Heart left ventricle (tissue), 13 donors: ENCODE measurements at regions not wholly inside any gene's neighbourhood (a gene's known extent, or its start where the extent isn't known, plus 50 kb on each side); places are given as distances from the start of the nearest gene placed in this dataset.

ENCODE experiments used
- POLR2A ChIP-seq, 2 donors: fragments of 450-650 bp; IDR thresholded peaks; one replicate each; pipeline ENCODE4 v1.6.1; 2017; ENCODE audit warnings: antibody characterized with exemption in 2 of 2, mild to moderate bottlenecking in 2 of 2, moderate library complexity in 2 of 2
- TF ChIP-seq, protein P1 (sequence below), 12 donors: fragments of 200-600 bp; sonication (generic) in 4 of 12; IDR thresholded peaks; one replicate each; pipeline versions ENCODE4 v1.5.0 to v1.8.0; 2018 to 2022; ENCODE audit warnings: antibody characterized with exemption in 12 of 12, mild to moderate bottlenecking in 5 of 12
- donor health status: ischemic (EF 13 %, LVEDD 7.1; RV severe dilation, severe dysfunction).
- donor health status: DM: no; HTN: yes; CAD: no.
- donor health status: DM: no; HTN: no; CAD: no.
- donor health status: ischemic (EF 25% LVEDD 6.9; RV normal size, moderate dysfunction).
- donor health status: ischemic (EF 25% LVEDD 5.7; RV mildly dilated, moderate dysfunction).
- donor health status: ischemic (EF 35%, LVEDD 5.7; RV mildly dilated, moderate dysfunction).
- donor health status: nonischemic (EF 11% LVEDD 7.7; RV severe dilation, severe dysfunction).
- donor health status: DM: yes; HTN: yes; CAD: no.
- donor health status: PGD.
- donor health status: ischemic (EF 29% LVEDD 5.4; RV normal size, mild dysfunction).
- donor health status: nonischemic (EF 23%, LVEDD 6.1; RV moderate dilation, normal function).

DNA sequence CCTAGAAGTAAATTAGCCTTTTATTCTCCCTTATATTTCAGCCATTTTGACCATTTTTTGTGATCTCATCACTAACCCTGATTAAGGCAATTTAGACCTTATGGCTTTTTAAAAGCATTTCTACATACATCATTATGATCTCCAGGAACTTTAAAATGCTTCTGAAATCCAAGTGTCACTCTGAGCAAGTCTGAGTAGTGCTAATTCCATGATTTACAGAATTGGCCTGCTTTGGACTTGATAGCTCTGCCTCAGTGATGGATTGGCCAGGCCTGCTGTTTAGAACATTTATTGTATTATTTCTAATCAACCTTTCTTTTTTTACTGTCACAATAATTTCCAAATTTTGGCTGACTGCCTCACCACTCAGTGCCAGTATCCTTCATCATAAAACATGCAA lies 116.4 kb downstream of the KCNA4 start:
- TF ChIP-seq, protein P1, sequence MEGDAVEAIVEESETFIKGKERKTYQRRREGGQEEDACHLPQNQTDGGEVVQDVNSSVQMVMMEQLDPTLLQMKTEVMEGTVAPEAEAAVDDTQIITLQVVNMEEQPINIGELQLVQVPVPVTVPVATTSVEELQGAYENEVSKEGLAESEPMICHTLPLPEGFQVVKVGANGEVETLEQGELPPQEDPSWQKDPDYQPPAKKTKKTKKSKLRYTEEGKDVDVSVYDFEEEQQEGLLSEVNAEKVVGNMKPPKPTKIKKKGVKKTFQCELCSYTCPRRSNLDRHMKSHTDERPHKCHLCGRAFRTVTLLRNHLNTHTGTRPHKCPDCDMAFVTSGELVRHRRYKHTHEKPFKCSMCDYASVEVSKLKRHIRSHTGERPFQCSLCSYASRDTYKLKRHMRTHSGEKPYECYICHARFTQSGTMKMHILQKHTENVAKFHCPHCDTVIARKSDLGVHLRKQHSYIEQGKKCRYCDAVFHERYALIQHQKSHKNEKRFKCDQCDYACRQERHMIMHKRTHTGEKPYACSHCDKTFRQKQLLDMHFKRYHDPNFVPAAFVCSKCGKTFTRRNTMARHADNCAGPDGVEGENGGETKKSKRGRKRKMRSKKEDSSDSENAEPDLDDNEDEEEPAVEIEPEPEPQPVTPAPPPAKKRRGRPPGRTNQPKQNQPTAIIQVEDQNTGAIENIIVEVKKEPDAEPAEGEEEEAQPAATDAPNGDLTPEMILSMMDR (IDR thresholded peaks at IDR 0.05), result no peak
- TF ChIP-seq POLR2A (IDR thresholded peaks at IDR 0.05), result no peak
